K562 (cell line): ENCODE measurements at regions not wholly inside any gene's neighbourhood (a gene's known extent, or its start where the extent isn't known, plus 50 kb on each side); places are given as distances from the start of the nearest gene placed in this dataset.
A peak's percentile ranks its signal among the peaks of the same experiment; 100 is the strongest.

Experiments used
- ATAC-seq: fragments of 200-7000 bp; cut with Tn5 transposase; 3 replicates; pipeline ENCODE4 v1.9.1; 2020; ENCODE audit warnings: moderate library complexity
- BruUV-seq: library from RNA; stranded (reverse); fragments of 400-500 nt; replicated peaks from 2 replicates; lab custom pipeline; 2021; lab: Mats Ljungman, UMichigan
- CTCF ChIA-PET: fragments of 300-600 bp; formaldehyde crosslinking; extraction: SDS; loops from one replicate; lab custom pipeline; 2021; ENCODE audit warnings: low intra/inter-chr PET ratio; lab: Yijun Ruan, JAX
- POLR2A ChIA-PET: fragments of 300-600, 350-650 bp; sonication (Branson Sonifier 250); formaldehyde crosslinking; extraction: SDS; loops from one replicate; lab custom pipeline; 2021; ENCODE audit warnings: antibody characterized with exemption, inconsistent platforms; lab: Yijun Ruan, JAX
- DNase-seq, 4 experiments: peaks; one replicate each; pipeline versions ENCODE4 v3.0.0 to v3.0.0-alpha.2; 2011 to 2018; ENCODE audit warnings: low spot score in 3 of 4, mixed read lengths in 3 of 4; ENCODE audit errors: extremely low read depth in 1 of 4
- FAIRE-seq: peaks from 2 replicates; lab custom pipeline; 2011; peaks lifted over from hg19 to GRCh38; lab: Jason Lieb, UNC
- H2AFZ ChIP-seq: 2 replicates; pipeline ENCODE4 v1.6.0; 2011; ENCODE audit warnings: low read depth, low read length, control low read depth, inconsistent platforms
- H3K27ac ChIP-seq: fragments of 200-600 bp; 3 replicates; pipeline ENCODE4 v1.8.0; 2011; ENCODE audit warnings: low read depth, mild to moderate bottlenecking, control low read depth, inconsistent platforms, low read length, moderate library complexity, mixed read lengths; ENCODE audit errors: extremely low read depth
- H3K27me3 ChIP-seq, 2 experiments: fragments of 300-600 bp in 1 of 2; 2 replicates in 1 of 2; 3 replicates in 1 of 2; pipeline versions ENCODE4 v1.6.0 to v1.8.0; 2011; ENCODE audit warnings: inconsistent platforms in 2 of 2, low read length in 2 of 2, mild to moderate bottlenecking in 1 of 2, mixed read lengths in 1 of 2, moderate library complexity in 1 of 2; ENCODE audit not compliant: control insufficient read depth in 2 of 2, insufficient read depth in 2 of 2
- H3K36me3 ChIP-seq: fragments of 300-600 bp; 3 replicates; pipeline ENCODE4 v1.8.0; 2011; ENCODE audit warnings: mild to moderate bottlenecking, low read length, inconsistent platforms; ENCODE audit not compliant: control insufficient read depth, insufficient read depth
- H3K4me1 ChIP-seq, 2 experiments: fragments of 200-600 bp in 1 of 2; replicated peaks in 1 of 2; 2 replicates in 1 of 2; 3 replicates in 1 of 2; pipeline versions ENCODE4 v1.5.1 to v1.8.0; 2011; ENCODE audit warnings: inconsistent platforms in 2 of 2, low read length in 2 of 2, mild to moderate bottlenecking in 1 of 2, mixed read lengths in 1 of 2, moderate library complexity in 1 of 2; ENCODE audit not compliant: control insufficient read depth in 2 of 2, insufficient read depth in 2 of 2
- H3K4me2 ChIP-seq: 2 replicates; pipeline ENCODE4 v1.6.1; 2011; ENCODE audit warnings: low read length, control low read depth, inconsistent platforms, mixed read lengths; ENCODE audit not compliant: insufficient read depth
- H3K4me3 ChIP-seq: fragments of 200-600 bp; sonication (generic), shearing (Covaris generic); 2 replicates; pipeline ENCODE4 v1.5.1; 2016; ENCODE audit warnings: control low read depth, inconsistent platforms
- H3K79me2 ChIP-seq: fragments of 200-600 bp; 3 replicates; pipeline ENCODE4 v1.8.0; 2011; ENCODE audit warnings: low read length, inconsistent platforms; ENCODE audit not compliant: control insufficient read depth, insufficient read depth
- H3K9ac ChIP-seq, 2 experiments: 2 replicates each; pipeline versions ENCODE4 v1.6.0 to v1.6.1; 2011; ENCODE audit warnings: low read depth in 2 of 2, low read length in 2 of 2, control low read depth in 1 of 2, inconsistent platforms in 1 of 2, mild to moderate bottlenecking in 1 of 2, mixed read lengths in 1 of 2; ENCODE audit not compliant: insufficient read depth in 1 of 2
- H3K9me1 ChIP-seq: one replicate; pipeline ENCODE4 v1.6.0; 2011; ENCODE audit warnings: inconsistent platforms, mild to moderate bottlenecking, low read length, moderate library complexity; ENCODE audit not compliant: control insufficient read depth, insufficient read depth
- H3K9me3 ChIP-seq: replicated peaks from 2 replicates; pipeline ENCODE4 v1.5.1; 2011; ENCODE audit warnings: low read depth, low read length, inconsistent platforms; ENCODE audit not compliant: control insufficient read depth, insufficient read depth
- H4K20me1 ChIP-seq: replicated peaks from 2 replicates; pipeline ENCODE4 v1.6.1; 2011; ENCODE audit warnings: low read length, inconsistent platforms, mixed read lengths; ENCODE audit not compliant: control insufficient read depth, insufficient read depth
- CTCFL ChIP-seq: IDR thresholded peaks from 2 replicates; pipeline ENCODE4 v1.6.1; 2011; ENCODE audit warnings: borderline replicate concordance, low read depth, mild to moderate bottlenecking, moderate library complexity, low read length; ENCODE audit not compliant: insufficient read depth, poor library complexity, severe bottlenecking
- THAP7 ChIP-seq: fragments of 250-450 bp; sonication (Bioruptor Pico); IDR thresholded peaks from 2 replicates; pipeline ENCODE4 v1.5.0; 2021
- WGBS: fragments of 100-300 bp; shearing (Covaris generic); methylation state at CpG from one replicate; pipeline ENCODE4 v1.1.6; 2016; ENCODE audit warnings: low coverage, mixed read lengths; ENCODE audit not compliant: insufficient coverage; ENCODE audit errors: missing lambda C conversion rate; 5-methylcytosine and 5-hydroxymethylcytosine counted together
- in situ Hi-C: fragments of 300-500 bp; cut with MboI; formaldehyde crosslinking; loops from 4 replicates; pipeline ENCODE4 v1.15.0; 2018; ENCODE audit warnings: inconsistent platforms, mixed read lengths
- intact Hi-C: fragments of 100-400 bp; cut with micrococcal nuclease; formaldehyde crosslinking; loops from 2 replicates; pipeline ENCODE4 v1.14.2; 2022

GRCh38 chr18:78672862-78673446 is 306.7 kb upstream of the SALL3 start:
- H3K4me1 ChIP-seq: no peaks in the 10 kb centered on the region
- POLR2A ChIA-PET: no interaction called here

More at GRCh38 chr18:78672862-78673446, 306.7 kb upstream of the SALL3 start:
- CTCF ChIA-PET: no interaction called here
- Histone ChIP-seq H3K36me3 (no peaks in the 10 kb centered on the region), H3K9me3 (no peaks in the 10 kb centered on the region), H3K4me2 (no peak overlapping the region), H3K4me3 (no peak overlapping the region), H3K27ac (no peak overlapping the region), H3K9ac (no peak overlapping the region), H4K20me1 (no peaks in the 10 kb centered on the region), H3K27me3 (peaks cover 7 to 49% of the 10 kb centered on the region in 2 experiments; a peak in 4 of 5 replicates), H2AFZ (no peak overlapping the region), H3K9me1 (no peaks in the 10 kb centered on the region), H3K79me2 (no peaks in the 10 kb centered on the region)
- intact Hi-C loops (no loop called here), in situ Hi-C loops (no loop called here)
- ATAC-seq (peak; percentile 77), FAIRE-seq (no peak), DNase-seq (peak in 1 of 4 experiments; percentile 1)
- TF ChIP-seq THAP7 (CRISPR knock-in tag): no peak
- peak; percentile 6 for TF ChIP-seq CTCFL
- BruUV-seq: no TSS peak
- 1% methylated on average over 12 of the region's 21 CpGs for WGBS
